ENCODE measurements at regions not wholly inside any gene's neighbourhood (a gene's known extent, or its start where the extent isn't known, plus 50 kb on each side); places are given as distances from the start of the nearest gene placed in this dataset.

DNA sequence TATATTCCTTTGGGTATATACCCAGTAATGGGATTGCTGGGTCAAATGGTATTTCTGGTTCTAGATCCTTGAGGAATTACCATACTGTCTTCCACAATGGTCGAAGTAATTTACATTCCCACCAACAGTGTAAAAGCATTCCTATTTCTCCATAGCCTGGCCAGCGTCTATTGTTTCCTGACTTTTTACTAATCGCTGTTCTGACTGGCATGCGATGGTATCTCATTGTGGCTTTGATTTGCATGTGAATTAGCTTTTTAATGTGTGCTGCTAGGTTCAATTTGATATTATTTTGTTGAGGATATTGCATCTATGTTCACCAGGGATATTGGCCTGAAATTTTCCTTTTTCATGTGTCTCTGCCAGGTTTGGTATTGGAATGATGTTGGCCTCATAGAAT, 67.4 kb upstream of the VRK2 start:
- H3K79me2 ChIP-seq (ENCODE audit: insufficient read depth, low read length) = no peaks in the 10 kb centered on the region
- H3K36me3 ChIP-seq (replicated peaks in 1 of 2; ENCODE audit: control insufficient read depth in 1 of 2, insufficient read depth in 2 of 2, low read length in 2 of 2) = no peaks in the 10 kb centered on the region
- H3K27me3 ChIP-seq (ENCODE audit: control insufficient read depth in 1 of 2, insufficient read depth in 2 of 2, low read length in 2 of 2) = no peaks in the 10 kb centered on the region
- no peak for DNase-seq (ENCODE audit: low spot score)
- no peak overlapping the region for H3K4me2 ChIP-seq (ENCODE audit: low read depth, low read length)
- POLR2A ChIA-PET = no interaction called here
- CTCF ChIA-PET (ENCODE audit: low intra/inter-chr PET ratio, low total read pairs) = no interaction called here
- no peaks in the 10 kb centered on the region for H4K20me1 ChIP-seq (ENCODE audit: insufficient read depth, low read length)
- no peak overlapping the region for H3K27ac ChIP-seq (ENCODE audit: extremely low read length, insufficient read depth, low read length)
- no peaks in the 10 kb centered on the region for H3K9me3 ChIP-seq (ENCODE audit: low read length)
- FAIRE-seq = no peak
- no peak overlapping the region for H3K4me3 ChIP-seq (replicated peaks in 1 of 3; ENCODE audit: insufficient read depth in 1 of 3, low read depth in 2 of 3, low read length in 3 of 3)
- intact Hi-C loops (cut with micrococcal nuclease; ENCODE audit: unreplicated experiment) = no loop called here
- H3K9ac ChIP-seq (ENCODE audit: insufficient read depth, low read depth, low read length) = no peak overlapping the region
- 47% methylated on average over 4 of the region's 4 CpGs for WGBS (ENCODE audit: low lambda C conversion rate)
- no peak for ATAC-seq
- H2AFZ ChIP-seq (ENCODE audit: low read length) = no peak overlapping the region
- in situ Hi-C loops (cut with HindIII; ENCODE audit: extremely low pct_ligation_motif_present, low pct_unique_long_range_greater_than_20kb) = no loop called here
- no peaks in the 10 kb centered on the region for H3K4me1 ChIP-seq (ENCODE audit: insufficient read depth, low read length)
- BruUV-seq (replicated peaks) = no TSS peak
- TF ChIP-seq, protein P1, sequence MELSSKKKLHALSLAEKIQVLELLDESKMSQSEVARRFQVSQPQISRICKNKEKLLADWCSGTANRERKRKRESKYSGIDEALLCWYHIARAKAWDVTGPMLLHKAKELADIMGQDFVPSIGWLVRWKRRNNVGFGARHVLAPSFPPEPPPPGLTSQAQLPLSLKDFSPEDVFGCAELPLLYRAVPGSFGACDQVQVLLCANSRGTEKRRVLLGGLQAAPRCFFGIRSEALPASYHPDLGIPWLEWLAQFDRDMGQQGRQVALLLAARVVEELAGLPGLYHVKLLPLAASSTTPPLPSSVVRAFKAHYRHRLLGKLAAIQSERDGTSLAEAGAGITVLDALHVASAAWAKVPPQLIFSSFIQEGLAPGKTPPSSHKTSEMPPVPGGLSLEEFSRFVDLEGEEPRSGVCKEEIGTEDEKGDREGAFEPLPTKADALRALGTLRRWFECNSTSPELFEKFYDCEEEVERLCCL (CRISPR knock-in tag; IDR thresholded peaks at IDR 0.05; ENCODE audit: borderline replicate concordance) = no peak
- TF ChIP-seq LCORL (IDR thresholded peaks at IDR 0.05) = no peak
- no peak for TF ChIP-seq LCORL (CRISPR knock-in tag; IDR thresholded peaks at IDR 0.05)
- no peak for TF ChIP-seq NFRKB (IDR thresholded peaks at IDR 0.05)
- TF ChIP-seq KLF16 (CRISPR knock-in tag; IDR thresholded peaks at IDR 0.05) = no peak
- no peak for TF ChIP-seq MXD4 (CRISPR knock-in tag; IDR thresholded peaks at IDR 0.05)
- TF ChIP-seq ZNF850 (CRISPR knock-in tag; conservative IDR thresholded peaks at IDR 0.05) = no peak
- TF ChIP-seq, protein P2, sequence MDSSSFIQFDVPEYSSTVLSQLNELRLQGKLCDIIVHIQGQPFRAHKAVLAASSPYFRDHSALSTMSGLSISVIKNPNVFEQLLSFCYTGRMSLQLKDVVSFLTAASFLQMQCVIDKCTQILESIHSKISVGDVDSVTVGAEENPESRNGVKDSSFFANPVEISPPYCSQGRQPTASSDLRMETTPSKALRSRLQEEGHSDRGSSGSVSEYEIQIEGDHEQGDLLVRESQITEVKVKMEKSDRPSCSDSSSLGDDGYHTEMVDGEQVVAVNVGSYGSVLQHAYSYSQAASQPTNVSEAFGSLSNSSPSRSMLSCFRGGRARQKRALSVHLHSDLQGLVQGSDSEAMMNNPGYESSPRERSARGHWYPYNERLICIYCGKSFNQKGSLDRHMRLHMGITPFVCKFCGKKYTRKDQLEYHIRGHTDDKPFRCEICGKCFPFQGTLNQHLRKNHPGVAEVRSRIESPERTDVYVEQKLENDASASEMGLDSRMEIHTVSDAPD (CRISPR knock-in tag; IDR thresholded peaks at IDR 0.05) = no peak
- TF ChIP-seq ZFP41 (CRISPR knock-in tag; IDR thresholded peaks at IDR 0.05; ENCODE audit: borderline replicate concordance) = no peak
- TF ChIP-seq KLF6 (CRISPR knock-in tag; IDR thresholded peaks at IDR 0.05) = no peak
- TF ChIP-seq ZNF598 (CRISPR knock-in tag; IDR thresholded peaks at IDR 0.05; ENCODE audit: borderline replicate concordance) = no peak
- no peak for TF ChIP-seq ZNF160 (CRISPR knock-in tag; IDR thresholded peaks at IDR 0.05)
- no peak for TF ChIP-seq JUND (CRISPR knock-in tag; IDR thresholded peaks at IDR 0.05)
- TF ChIP-seq, protein P3, sequence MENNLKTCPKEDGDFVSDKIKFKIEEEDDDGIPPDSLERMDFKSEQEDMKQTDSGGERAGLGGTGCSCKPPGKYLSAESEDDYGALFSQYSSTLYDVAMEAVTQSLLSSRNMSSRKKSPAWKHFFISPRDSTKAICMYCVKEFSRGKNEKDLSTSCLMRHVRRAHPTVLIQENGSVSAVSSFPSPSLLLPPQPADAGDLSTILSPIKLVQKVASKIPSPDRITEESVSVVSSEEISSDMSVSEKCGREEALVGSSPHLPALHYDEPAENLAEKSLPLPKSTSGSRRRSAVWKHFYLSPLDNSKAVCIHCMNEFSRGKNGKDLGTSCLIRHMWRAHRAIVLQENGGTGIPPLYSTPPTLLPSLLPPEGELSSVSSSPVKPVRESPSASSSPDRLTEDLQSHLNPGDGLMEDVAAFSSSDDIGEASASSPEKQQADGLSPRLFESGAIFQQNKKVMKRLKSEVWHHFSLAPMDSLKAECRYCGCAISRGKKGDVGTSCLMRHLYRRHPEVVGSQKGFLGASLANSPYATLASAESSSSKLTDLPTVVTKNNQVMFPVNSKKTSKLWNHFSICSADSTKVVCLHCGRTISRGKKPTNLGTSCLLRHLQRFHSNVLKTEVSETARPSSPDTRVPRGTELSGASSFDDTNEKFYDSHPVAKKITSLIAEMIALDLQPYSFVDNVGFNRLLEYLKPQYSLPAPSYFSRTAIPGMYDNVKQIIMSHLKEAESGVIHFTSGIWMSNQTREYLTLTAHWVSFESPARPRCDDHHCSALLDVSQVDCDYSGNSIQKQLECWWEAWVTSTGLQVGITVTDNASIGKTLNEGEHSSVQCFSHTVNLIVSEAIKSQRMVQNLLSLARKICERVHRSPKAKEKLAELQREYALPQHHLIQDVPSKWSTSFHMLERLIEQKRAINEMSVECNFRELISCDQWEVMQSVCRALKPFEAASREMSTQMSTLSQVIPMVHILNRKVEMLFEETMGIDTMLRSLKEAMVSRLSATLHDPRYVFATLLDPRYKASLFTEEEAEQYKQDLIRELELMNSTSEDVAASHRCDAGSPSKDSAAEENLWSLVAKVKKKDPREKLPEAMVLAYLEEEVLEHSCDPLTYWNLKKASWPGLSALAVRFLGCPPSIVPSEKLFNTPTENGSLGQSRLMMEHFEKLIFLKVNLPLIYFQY (CRISPR knock-in tag; IDR thresholded peaks at IDR 0.05; ENCODE audit: borderline replicate concordance) = no peak
- TF ChIP-seq CHD2 (IDR thresholded peaks at IDR 0.05; ENCODE audit: low read depth, low read length) = no peak
- TF ChIP-seq, protein P4, sequence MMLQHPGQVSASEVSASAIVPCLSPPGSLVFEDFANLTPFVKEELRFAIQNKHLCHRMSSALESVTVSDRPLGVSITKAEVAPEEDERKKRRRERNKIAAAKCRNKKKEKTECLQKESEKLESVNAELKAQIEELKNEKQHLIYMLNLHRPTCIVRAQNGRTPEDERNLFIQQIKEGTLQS (CRISPR knock-in tag; IDR thresholded peaks at IDR 0.05) = no peak
- TF ChIP-seq, protein P5, sequence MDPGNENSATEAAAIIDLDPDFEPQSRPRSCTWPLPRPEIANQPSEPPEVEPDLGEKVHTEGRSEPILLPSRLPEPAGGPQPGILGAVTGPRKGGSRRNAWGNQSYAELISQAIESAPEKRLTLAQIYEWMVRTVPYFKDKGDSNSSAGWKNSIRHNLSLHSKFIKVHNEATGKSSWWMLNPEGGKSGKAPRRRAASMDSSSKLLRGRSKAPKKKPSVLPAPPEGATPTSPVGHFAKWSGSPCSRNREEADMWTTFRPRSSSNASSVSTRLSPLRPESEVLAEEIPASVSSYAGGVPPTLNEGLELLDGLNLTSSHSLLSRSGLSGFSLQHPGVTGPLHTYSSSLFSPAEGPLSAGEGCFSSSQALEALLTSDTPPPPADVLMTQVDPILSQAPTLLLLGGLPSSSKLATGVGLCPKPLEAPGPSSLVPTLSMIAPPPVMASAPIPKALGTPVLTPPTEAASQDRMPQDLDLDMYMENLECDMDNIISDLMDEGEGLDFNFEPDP (CRISPR knock-in tag; conservative IDR thresholded peaks at IDR 0.05) = no peak
- TF ChIP-seq, protein P6, sequence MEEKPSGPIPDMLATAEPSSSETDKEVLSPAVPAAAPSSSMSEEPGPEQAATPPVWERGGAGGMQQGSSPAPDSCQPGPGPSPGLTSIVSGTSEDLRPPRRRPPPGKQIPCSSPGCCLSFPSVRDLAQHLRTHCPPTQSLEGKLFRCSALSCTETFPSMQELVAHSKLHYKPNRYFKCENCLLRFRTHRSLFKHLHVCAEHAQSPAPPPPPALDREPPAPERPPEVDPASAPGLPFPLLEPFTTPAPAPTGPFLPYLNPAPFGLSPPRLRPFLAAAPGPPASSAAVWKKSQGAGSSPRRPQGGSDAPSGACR (CRISPR knock-in tag; IDR thresholded peaks at IDR 0.05) = no peak
